ENCODE measurements at regions not wholly inside any gene's neighbourhood (a gene's known extent, or its start where the extent isn't known, plus 50 kb on each side); places are given as distances from the start of the nearest gene placed in this dataset.

GRCh38 chr4:27142841-27143240, 282.2 kb downstream of the STIM2 start:
- ATAC-seq = no peak
- TF ChIP-seq RFX5 (IDR thresholded peaks at IDR 0.05; ENCODE audit: low read depth, low read length) (no peak), SIX5 (IDR thresholded peaks at IDR 0.05; ENCODE audit: low read depth, low read length, severe bottlenecking) (no peak), RELA (IDR thresholded peaks at IDR 0.05; ENCODE audit: borderline replicate concordance, partially characterized antibody) (no peak)
- ChIA-PET POLR2A (no interaction called here), RAD21 (ENCODE audit: unreplicated experiment) (no interaction called here), CTCF (no interaction called here), SMC1A (ENCODE audit: uncharacterized antibody, unreplicated experiment) (no interaction called here)
- no peaks in the 10 kb centered on the region for H3K27me3 ChIP-seq (replicated peaks in 1 of 2; ENCODE audit: control insufficient read depth in 2 of 2, insufficient read depth in 2 of 2, low read length in 1 of 2)
- H3K4me2 ChIP-seq (ENCODE audit: control insufficient read depth, insufficient read depth) = no peak overlapping the region
- no peaks in the 10 kb centered on the region for H3K79me2 ChIP-seq (ENCODE audit: control insufficient read depth, insufficient read depth, low read length)
- in situ Hi-C loops (cut with MboI) = no loop called here
- DNase-seq (ENCODE audit: low read depth, low spot score) = no peak
- no peaks in the 10 kb centered on the region; the same call in 2 of the 3 replicates for H3K9me3 ChIP-seq (replicated peaks; ENCODE audit: control insufficient read depth, insufficient read depth, low read length)
- no peaks in the 10 kb centered on the region for H3K4me1 ChIP-seq (ENCODE audit: control insufficient read depth, insufficient read depth, low read length)
- no peak overlapping the region for H2AFZ ChIP-seq (ENCODE audit: control insufficient read depth, low read depth, low read length)
- H3K27ac ChIP-seq (ENCODE audit: control insufficient read depth, insufficient read depth) = no peak overlapping the region
- H3K4me3 ChIP-seq = no peak overlapping the region
- FAIRE-seq = no peak
- no TSS peak for BruUV-seq (replicated peaks)
- no peak overlapping the region for H3K9ac ChIP-seq (ENCODE audit: control insufficient read depth, insufficient read depth, low read length)
- H3K36me3 ChIP-seq (ENCODE audit: control insufficient read depth in 2 of 2, insufficient read depth in 2 of 2, low read length in 1 of 2) = no peaks in the 10 kb centered on the region
- H4K20me1 ChIP-seq (ENCODE audit: control insufficient read depth, insufficient read depth) = no peaks in the 10 kb centered on the region
- WGBS (ENCODE audit: insufficient coverage, insufficient replicate concordance, low lambda C conversion rate, missing lambda C conversion rate) = 3% methylated on average over 2 of the region's 2 CpGs
- intact Hi-C loops (cut with micrococcal nuclease; ENCODE audit: unreplicated experiment) = no loop called here

GRCh38 chr4:27145597-27145996, 285.0 kb downstream of the STIM2 start:
- DNase-seq (ENCODE audit: low read depth, low spot score) (no peak), FAIRE-seq (no peak), ATAC-seq (no peak)
- POLR2A ChIA-PET = interaction anchor here (0.7 kb wide), 1 partner anchor 168 kb away, joined by 3 read pairs; no protein-coding TSS in a partner anchor
- CTCF ChIA-PET = no interaction called here
- no peaks in the 10 kb centered on the region for H3K79me2 ChIP-seq (ENCODE audit: control insufficient read depth, insufficient read depth, low read length)
- SMC1A ChIA-PET (ENCODE audit: uncharacterized antibody, unreplicated experiment) = no interaction called here
- H3K4me1 ChIP-seq (ENCODE audit: control insufficient read depth, insufficient read depth, low read length) = no peaks in the 10 kb centered on the region
- in situ Hi-C loops (cut with MboI) = no loop called here
- no peaks in the 10 kb centered on the region for H4K20me1 ChIP-seq (ENCODE audit: control insufficient read depth, insufficient read depth)
- no peaks in the 10 kb centered on the region for H3K27me3 ChIP-seq (replicated peaks in 1 of 2; ENCODE audit: control insufficient read depth in 2 of 2, insufficient read depth in 2 of 2, low read length in 1 of 2)
- TF ChIP-seq YY1 (IDR thresholded peaks at IDR 0.05; ENCODE audit: low read depth, low read length) (no peak), PRDM15 (CRISPR knock-in tag; IDR thresholded peaks at IDR 0.05) (no peak), EP300 (IDR thresholded peaks at IDR 0.05; ENCODE audit: borderline replicate concordance in 1 of 2, control insufficient read depth in 1 of 2, low read depth in 2 of 2, low read length in 2 of 2) (no peak), TARDBP (IDR thresholded peaks at IDR 0.05; ENCODE audit: borderline replicate concordance) (no peak), WRNIP1 (IDR thresholded peaks at IDR 0.05; ENCODE audit: borderline replicate concordance, low read depth, low read length) (no peak), KDM1A (IDR thresholded peaks at IDR 0.05; ENCODE audit: borderline replicate concordance) (no peak), NFIC (IDR thresholded peaks at IDR 0.05; ENCODE audit: low read depth, low read length) (no peak), NR2C1 (IDR thresholded peaks at IDR 0.05) (no peak), NFXL1 (IDR thresholded peaks at IDR 0.05; ENCODE audit: borderline replicate concordance) (no peak), NR2F1 (conservative IDR thresholded peaks at IDR 0.05) (no peak), RELA (IDR thresholded peaks at IDR 0.05; ENCODE audit: borderline replicate concordance, partially characterized antibody) (no peak), MEF2A (IDR thresholded peaks at IDR 0.05; ENCODE audit: insufficient read depth, low read depth, low read length) (no peak), JUND (IDR thresholded peaks at IDR 0.05; ENCODE audit: low read depth, low read length) (no peak)
- H3K4me2 ChIP-seq (ENCODE audit: control insufficient read depth, insufficient read depth) = no peak overlapping the region
- RAD21 ChIA-PET (ENCODE audit: unreplicated experiment) = no interaction called here
- H3K9ac ChIP-seq (ENCODE audit: control insufficient read depth, insufficient read depth, low read length) = no peak overlapping the region
- H3K4me3 ChIP-seq = no peak overlapping the region
- BruUV-seq (replicated peaks) = no TSS peak
- intact Hi-C loops (cut with micrococcal nuclease; ENCODE audit: unreplicated experiment) = no loop called here
- H3K9me3 ChIP-seq (replicated peaks; ENCODE audit: control insufficient read depth, insufficient read depth, low read length) = no peaks in the 10 kb centered on the region; the same call in 2 of the 3 replicates
- no peak overlapping the region for H2AFZ ChIP-seq (ENCODE audit: control insufficient read depth, low read depth, low read length)
- WGBS (ENCODE audit: insufficient coverage, insufficient replicate concordance, low lambda C conversion rate, missing lambda C conversion rate) = 2% methylated on average over 2 of the region's 2 CpGs
- no peaks in the 10 kb centered on the region for H3K36me3 ChIP-seq (ENCODE audit: control insufficient read depth in 2 of 2, insufficient read depth in 2 of 2, low read length in 1 of 2)
- no peak overlapping the region for H3K27ac ChIP-seq (ENCODE audit: control insufficient read depth, insufficient read depth)

Measured in GM12878 (cell line).